GM23338 (cell line): ENCODE measurements at regions not wholly inside any gene's neighbourhood (a gene's known extent, or its start where the extent isn't known, plus 50 kb on each side); places are given as distances from the start of the nearest gene placed in this dataset.

ENCODE experiments used
- ATAC-seq: fragments of 200-7000 bp; cut with Tn5 transposase; 3 replicates; pipeline ENCODE4 v1.9.1; 2020
- DNase-seq: peaks from one replicate; pipeline ENCODE4 v3.0.0-alpha.2; 2015; ENCODE audit warnings: low spot score
- H2AFZ ChIP-seq: fragments of 200-600 bp; sonication (generic); 2 replicates; pipeline ENCODE4 v1.8.0; 2016; ENCODE audit warnings: antibody characterized with exemption, mild to moderate bottlenecking, moderate library complexity
- H3F3A ChIP-seq: fragments of 200-600 bp; sonication (generic); replicated peaks from 2 replicates; pipeline ENCODE4 v1.8.0; 2017; ENCODE audit warnings: antibody characterized with exemption, mixed run types, low read depth
- H3K27ac ChIP-seq: fragments of 200-600 bp; sonication (generic); 2 replicates; pipeline ENCODE4 v1.6.1; 2016; ENCODE audit warnings: low read depth
- H3K27me3 ChIP-seq: fragments of 200-600 bp; sonication (generic); 2 replicates; pipeline ENCODE4 v1.8.0; 2016; ENCODE audit warnings: mild to moderate bottlenecking, mixed run types, moderate library complexity; ENCODE audit not compliant: insufficient read depth
- H3K36me3 ChIP-seq: fragments of 200-600 bp; sonication (generic); 2 replicates; pipeline ENCODE4 v1.8.0; 2016; ENCODE audit warnings: mild to moderate bottlenecking; ENCODE audit not compliant: insufficient read depth
- H3K4me1 ChIP-seq: fragments of 200-600 bp; sonication (generic); 2 replicates; pipeline ENCODE4 v1.8.0; 2016; ENCODE audit warnings: mild to moderate bottlenecking, moderate library complexity; ENCODE audit not compliant: insufficient read depth
- H3K4me2 ChIP-seq: fragments of 200-600 bp; sonication (generic); 2 replicates; pipeline ENCODE4 v1.7.1; 2017; ENCODE audit warnings: mixed run types
- H3K4me3 ChIP-seq: fragments of 200-600 bp; sonication (generic); 2 replicates; pipeline ENCODE4 v1.6.1; 2016; ENCODE audit warnings: mixed run types
- H3K79me2 ChIP-seq: fragments of 200-600 bp; sonication (generic); replicated peaks from 2 replicates; pipeline ENCODE4 v1.8.0; 2017; ENCODE audit warnings: mild to moderate bottlenecking; ENCODE audit not compliant: insufficient read depth
- H3K9me2 ChIP-seq: fragments of 200-600 bp; sonication (generic); 2 replicates; pipeline ENCODE4 v1.8.0; 2017; ENCODE audit not compliant: insufficient read depth
- H4K20me1 ChIP-seq: fragments of 200-600 bp; sonication (generic); replicated peaks from 2 replicates; pipeline ENCODE4 v1.8.0; 2017; ENCODE audit warnings: mild to moderate bottlenecking; ENCODE audit not compliant: insufficient read depth
- H3K27ac Mint-ChIP-seq: 2 replicates; pipeline ENCODE4 v1.8.0; 2020; ENCODE audit warnings: inconsistent platforms, mild to moderate bottlenecking, moderate library complexity, mixed read lengths
- H3K27me3 Mint-ChIP-seq: 3 replicates; pipeline ENCODE4 v1.8.0; 2022; ENCODE audit warnings: low read depth, mild to moderate bottlenecking, moderate library complexity, mixed read lengths, inconsistent platforms; ENCODE audit not compliant: insufficient read depth, poor library complexity
- H3K36me3 Mint-ChIP-seq: 3 replicates; pipeline ENCODE4 v1.8.0; 2021; ENCODE audit warnings: low read depth, mild to moderate bottlenecking, inconsistent platforms, moderate library complexity, mixed read lengths
- H3K4me1 Mint-ChIP-seq: 3 replicates; pipeline ENCODE4 v1.8.0; 2020; ENCODE audit warnings: mild to moderate bottlenecking, inconsistent platforms, mixed read lengths
- H3K4me3 Mint-ChIP-seq: 3 replicates; pipeline ENCODE4 v1.8.0; 2021; ENCODE audit warnings: moderate library complexity, mild to moderate bottlenecking, inconsistent platforms, mixed read lengths
- H3K9me3 Mint-ChIP-seq: 3 replicates; pipeline ENCODE4 v1.8.0; 2020; ENCODE audit warnings: moderate library complexity, mild to moderate bottlenecking, inconsistent platforms, mixed read lengths
- CREB1 ChIP-seq: fragments of 250-450 bp; sonication (Bioruptor Pico); IDR thresholded peaks from 2 replicates; pipeline ENCODE4 v1.5.0; 2020; ENCODE audit warnings: low read depth, mild to moderate bottlenecking, moderate library complexity
- ETS1 ChIP-seq: IDR thresholded peaks from 2 replicates; pipeline ENCODE4 v1.6.1; 2016; ENCODE audit warnings: antibody characterized with exemption
- EZH2 ChIP-seq: fragments of 200-600 bp; sonication (generic); IDR thresholded peaks from one replicate; pipeline ENCODE4 v1.8.0; 2017; ENCODE audit warnings: antibody characterized with exemption, mild to moderate bottlenecking, low read depth; ENCODE audit not compliant: unreplicated experiment
- EZH2phosphoT487 ChIP-seq: fragments of 200-600 bp; sonication (generic); IDR thresholded peaks from one replicate; pipeline ENCODE4 v1.8.1; 2018; ENCODE audit warnings: antibody characterized with exemption; ENCODE audit not compliant: unreplicated experiment
- JUNB ChIP-seq: IDR thresholded peaks from one replicate; pipeline ENCODE4 v1.6.1; 2016; ENCODE audit warnings: antibody characterized with exemption; ENCODE audit not compliant: unreplicated experiment
- NANOG ChIP-seq: IDR thresholded peaks from 2 replicates; pipeline ENCODE4 v1.6.1; 2016; ENCODE audit warnings: antibody characterized with exemption, borderline replicate concordance
- POLR2AphosphoS5 ChIP-seq: IDR thresholded peaks from 2 replicates; pipeline ENCODE4 v1.6.1; 2016; ENCODE audit warnings: antibody characterized with exemption, low read depth
- REST ChIP-seq: IDR thresholded peaks from one replicate; pipeline ENCODE4 v1.6.1; 2018; ENCODE audit warnings: antibody characterized with exemption; ENCODE audit not compliant: unreplicated experiment
- ZNF114 ChIP-seq: fragments of 250-450 bp; sonication (Bioruptor Pico); IDR thresholded peaks from 2 replicates; pipeline ENCODE4 v1.5.0; 2020; ENCODE audit warnings: mild to moderate bottlenecking, moderate library complexity
- ZNF331 ChIP-seq: fragments of 250-450 bp; sonication (Bioruptor Pico); IDR thresholded peaks from 2 replicates; pipeline ENCODE4 v1.5.0; 2020; ENCODE audit warnings: low read depth, mild to moderate bottlenecking, moderate library complexity

- TF ChIP-seq JUNB (no peak), POLR2AphosphoS5 (no peak), REST (no peak)
- Histone ChIP-seq H3K4me2 (no peak overlapping the region), H3K4me3 (no peak overlapping the region), H3K27ac (no peak overlapping the region), H3K4me1 (no peaks in the 10 kb centered on the region), H3F3A (no peaks in the 10 kb centered on the region), H3K9me2 (peaks cover 11% of the 10 kb centered on the region), H3K27me3 (no peaks in the 10 kb centered on the region), H3K79me2 (no peaks in the 10 kb centered on the region), H2AFZ (no peak overlapping the region), H4K20me1 (no peaks in the 10 kb centered on the region), H3K36me3 (no peaks in the 10 kb centered on the region)
- H3K4me3 Mint-ChIP-seq, result no peak overlapping the region
- peaks cover 5% of the 10 kb centered on the region for H3K27me3 Mint-ChIP-seq
- no peaks in the 10 kb centered on the region; the same call in 2 of the 3 replicates for H3K36me3 Mint-ChIP-seq
- ATAC-seq, result no peak
- DNase-seq, result no peak
- H3K4me1 Mint-ChIP-seq, result no peaks in the 10 kb centered on the region
- H3K27ac Mint-ChIP-seq, result no peak overlapping the region
- peaks cover 11% of the 10 kb centered on the region; the same call in 2 of the 3 replicates for H3K9me3 Mint-ChIP-seq
These were observed 74.5 kb downstream of the LRRC30 start for GRCh38 chr18:7305416-7305815.

GRCh38 chr18:7307030-7307429, 76.1 kb downstream of the LRRC30 start:
- Histone ChIP-seq H2AFZ (no peak overlapping the region), H3K27ac (no peak overlapping the region), H3K9me2 (peaks cover 7% of the 10 kb centered on the region; the same call in 1 of the 2 replicates), H3K79me2 (no peaks in the 10 kb centered on the region), H3K4me3 (no peak overlapping the region), H3K36me3 (no peaks in the 10 kb centered on the region), H3K27me3 (no peaks in the 10 kb centered on the region), H4K20me1 (no peaks in the 10 kb centered on the region), H3F3A (no peaks in the 10 kb centered on the region), H3K4me1 (no peaks in the 10 kb centered on the region), H3K4me2 (no peak overlapping the region)
- no peaks in the 10 kb centered on the region for H3K9me3 Mint-ChIP-seq
- peaks cover 7% of the 10 kb centered on the region for H3K27me3 Mint-ChIP-seq
- H3K36me3 Mint-ChIP-seq, result no peaks in the 10 kb centered on the region
- H3K27ac Mint-ChIP-seq, result no peak overlapping the region
- ATAC-seq (no peak), DNase-seq (no peak)
- H3K4me1 Mint-ChIP-seq, result no peaks in the 10 kb centered on the region
- no peak overlapping the region for H3K4me3 Mint-ChIP-seq
- TF ChIP-seq JUNB (no peak), ETS1 (no peak), POLR2AphosphoS5 (no peak), EZH2phosphoT487 (no peak), NANOG (no peak), ZNF114 (CRISPR knock-in tag) (no peak), ZNF331 (CRISPR knock-in tag) (no peak), CREB1 (CRISPR knock-in tag) (no peak), REST (no peak), EZH2 (no peak)
